SK-N-SH (cell line): ENCODE measurements at regions not wholly inside any gene's neighbourhood (a gene's known extent, or its start where the extent isn't known, plus 50 kb on each side); places are given as distances from the start of the nearest gene placed in this dataset.

Experiments used
- CTCF ChIA-PET: fragments of 300-600, 350-600 bp; formaldehyde crosslinking; extraction: SDS; loops from one replicate; lab custom pipeline; 2021; lab: Yijun Ruan, JAX
- POLR2A ChIA-PET: fragments of 350-600 bp; sonication (Branson Sonifier 250); formaldehyde crosslinking; extraction: SDS; loops from one replicate; lab custom pipeline; 2020; ENCODE audit warnings: antibody characterized with exemption, inconsistent platforms; lab: Yijun Ruan, JAX
- DNase-seq: peaks from one replicate; pipeline ENCODE4 v3.0.0; 2012
- H2AFZ ChIP-seq: fragments of 200-600 bp; sonication (generic); 2 replicates; pipeline ENCODE4 v1.8.1; 2016; ENCODE audit warnings: antibody characterized with exemption, mild to moderate bottlenecking, low read depth
- H3F3A ChIP-seq: fragments of 200-600 bp; sonication (generic); replicated peaks from 2 replicates; pipeline ENCODE3; 2016; ENCODE audit warnings: antibody characterized with exemption, mild to moderate bottlenecking; ENCODE audit not compliant: insufficient read depth
- H3K27ac ChIP-seq, 2 experiments: fragments of 200-500 bp in 1 of 2; fragments of 200-600 bp in 1 of 2; sonication (Bioruptor generic) in 1 of 2; sonication (generic), shearing (Covaris generic) in 1 of 2; 2 replicates each; pipeline versions ENCODE4 v1.5.1 to v1.6.1; 2014 to 2016; ENCODE audit warnings: low read depth in 2 of 2, inconsistent platforms in 1 of 2, low read length in 1 of 2, mild to moderate bottlenecking in 1 of 2, mixed read lengths in 1 of 2
- H3K27me3 ChIP-seq: fragments of 200-600 bp; sonication (generic), shearing (Covaris generic); 2 replicates; pipeline ENCODE4 v1.6.1; 2016; ENCODE audit warnings: mixed run types; ENCODE audit not compliant: insufficient read depth
- H3K36me3 ChIP-seq, 2 experiments: fragments of 200-500 bp in 1 of 2; fragments of 200-600 bp in 1 of 2; sonication (Bioruptor generic) in 1 of 2; sonication (generic) in 1 of 2; replicated peaks in 1 of 2; 2 replicates each; pipeline versions ENCODE3 to v1.5.1; 2014 to 2016; ENCODE audit warnings: low read length in 1 of 2, mild to moderate bottlenecking in 1 of 2; ENCODE audit not compliant: insufficient read depth in 2 of 2, control insufficient read depth in 1 of 2
- H3K4me1 ChIP-seq, 2 experiments: fragments of 200-500 bp in 1 of 2; fragments of 200-600 bp in 1 of 2; sonication (Bioruptor generic) in 1 of 2; sonication (generic), shearing (Covaris generic) in 1 of 2; 2 replicates each; pipeline versions ENCODE4 v1.5.1 to v1.6.1; 2014 to 2016; ENCODE audit warnings: low read depth in 1 of 2, low read length in 1 of 2, mixed run types in 1 of 2; ENCODE audit not compliant: insufficient read depth in 2 of 2, control insufficient read depth in 1 of 2
- H3K4me2 ChIP-seq: fragments of 200-600 bp; sonication (generic), shearing (Covaris generic); 2 replicates; pipeline ENCODE4 v1.6.1; 2017; ENCODE audit warnings: mixed run types
- H3K4me3 ChIP-seq, 2 experiments: fragments of 200-500 bp in 1 of 2; fragments of 200-600 bp in 1 of 2; sonication (Bioruptor generic) in 1 of 2; sonication (generic), shearing (Covaris generic) in 1 of 2; 2 replicates each; pipeline versions ENCODE4 v1.5.1 to v1.8.1; 2014 to 2016; ENCODE audit warnings: low read depth in 2 of 2, inconsistent platforms in 1 of 2, low read length in 1 of 2, mild to moderate bottlenecking in 1 of 2, mixed read lengths in 1 of 2, moderate library complexity in 1 of 2
- H3K79me2 ChIP-seq: fragments of 200-600 bp; sonication (generic); 2 replicates; pipeline ENCODE4 v1.8.1; 2017; ENCODE audit warnings: mild to moderate bottlenecking; ENCODE audit not compliant: insufficient read depth
- H3K9ac ChIP-seq: fragments of 200-600 bp; sonication (generic); 2 replicates; pipeline ENCODE4 v1.6.1; 2017; ENCODE audit warnings: mixed run types
- H3K9me2 ChIP-seq: fragments of 200-600 bp; sonication (generic); 2 replicates; pipeline ENCODE4 v1.6.1; 2017; ENCODE audit warnings: mixed run types
- H3K9me3 ChIP-seq: fragments of 200-600 bp; sonication (generic); 2 replicates; pipeline ENCODE4 v1.6.1; 2017; ENCODE audit warnings: mixed run types, mild to moderate bottlenecking, moderate library complexity
- H4K20me1 ChIP-seq: fragments of 200-600 bp; sonication (generic); 2 replicates; pipeline ENCODE4 v1.6.1; 2017; ENCODE audit warnings: mild to moderate bottlenecking, mixed run types; ENCODE audit not compliant: insufficient read depth
- CHD2 ChIP-seq: fragments of 150-350 bp; IDR thresholded peaks from 2 replicates; pipeline ENCODE4 v1.6.1; 2018; ENCODE audit warnings: low read length; ENCODE audit not compliant: partially characterized antibody
- EP300 ChIP-seq, 2 experiments: IDR thresholded peaks; 2 replicates each; pipeline versions ENCODE4 v1.4.0 to v1.6.1; 2012; ENCODE audit warnings: borderline replicate concordance in 1 of 2, low read depth in 1 of 2, low read length in 1 of 2
- EZH2phosphoT487 ChIP-seq: fragments of 200-600 bp; sonication (generic); IDR thresholded peaks from 2 replicates; pipeline ENCODE4 v1.6.1; 2017; ENCODE audit warnings: low read depth, mixed run types, mild to moderate bottlenecking, antibody characterized with exemption, moderate library complexity, borderline replicate concordance
- FOXJ3 ChIP-seq: sonication (generic); formaldehyde crosslinking; IDR thresholded peaks from 2 replicates; pipeline ENCODE4 v1.5.1; 2020; ENCODE audit warnings: mild to moderate bottlenecking, missing genetic modification reagents
- FOXM1 ChIP-seq: IDR thresholded peaks from 2 replicates; pipeline ENCODE4 v1.4.0; 2012; ENCODE audit warnings: low read depth, mild to moderate bottlenecking
- GABPA ChIP-seq: IDR thresholded peaks from 2 replicates; pipeline ENCODE4 v1.4.0; 2012; ENCODE audit warnings: low read depth, mild to moderate bottlenecking
- IRF3 ChIP-seq: fragments of 150-350 bp; IDR thresholded peaks from 2 replicates; pipeline ENCODE4 v1.6.1; 2016; ENCODE audit warnings: mild to moderate bottlenecking, low read depth, low read length
- MAX ChIP-seq: IDR thresholded peaks from 2 replicates; pipeline ENCODE4 v1.4.0; 2012; ENCODE audit warnings: low read depth
- MEF2A ChIP-seq: IDR thresholded peaks from 2 replicates; pipeline ENCODE4 v1.4.0; 2012; ENCODE audit warnings: low read depth, borderline replicate concordance
- MXI1 ChIP-seq: IDR thresholded peaks from 2 replicates; pipeline ENCODE4 v1.6.1; 2012; ENCODE audit warnings: mild to moderate bottlenecking, low read depth, low read length, improper control_type of control experiment
- PBX3 ChIP-seq: IDR thresholded peaks from 2 replicates; pipeline ENCODE4; 2012
- POLR2AphosphoS5 ChIP-seq: IDR thresholded peaks from 2 replicates; pipeline ENCODE4 v1.6.1; 2012; ENCODE audit warnings: low read depth, low read length
- RAD21 ChIP-seq: IDR thresholded peaks from 2 replicates; pipeline ENCODE4 v1.6.1; 2012; ENCODE audit warnings: mild to moderate bottlenecking, low read length
- REST ChIP-seq: IDR thresholded peaks from 2 replicates; pipeline ENCODE4 v1.6.1; 2012; ENCODE audit warnings: mild to moderate bottlenecking, low read depth, low read length, moderate library complexity
- RXRA ChIP-seq: IDR thresholded peaks from 2 replicates; pipeline ENCODE4 v1.4.0; 2012; ENCODE audit warnings: low read depth, mild to moderate bottlenecking, borderline replicate concordance
- SIN3A ChIP-seq: IDR thresholded peaks from 2 replicates; pipeline ENCODE4 v1.6.1; 2012; ENCODE audit warnings: low read depth, mild to moderate bottlenecking, low read length, moderate library complexity, borderline replicate concordance
- SMC3 ChIP-seq: IDR thresholded peaks from 2 replicates; pipeline ENCODE4 v1.6.1; 2012; ENCODE audit warnings: low read depth, low read length, improper control_type of control experiment
- TAF1 ChIP-seq: IDR thresholded peaks from 2 replicates; pipeline ENCODE4 v1.6.1; 2012; ENCODE audit warnings: low read depth, mild to moderate bottlenecking, low read length, moderate library complexity, borderline replicate concordance
- TEAD4 ChIP-seq: IDR thresholded peaks from 2 replicates; pipeline ENCODE4 v1.4.0; 2012; ENCODE audit warnings: mild to moderate bottlenecking, borderline replicate concordance; ENCODE audit not compliant: insufficient read depth
- USF1 ChIP-seq: IDR thresholded peaks from 2 replicates; pipeline ENCODE4 v1.4.0; 2012; ENCODE audit warnings: low read depth, borderline replicate concordance
- USF2 ChIP-seq: fragments of 150-350 bp; IDR thresholded peaks from 2 replicates; pipeline ENCODE4 v1.6.1; 2017; ENCODE audit warnings: antibody characterized with exemption, low read length, low read depth, borderline replicate concordance
- YY1 ChIP-seq: IDR thresholded peaks from 2 replicates; pipeline ENCODE4 v1.4.0; 2012; ENCODE audit warnings: low read depth, mild to moderate bottlenecking

GRCh38 chr1:218823291-218823900, 350.3 kb upstream of the LYPLAL1 start (continued):
- TF ChIP-seq USF1 (no peak), FOXM1 (0 out of 2 replicates have a peak, but pooled peaks have one; percentile 20), POLR2AphosphoS5 (peak; percentile 24; the same call in 1 of the 2 replicates), USF2 (no peak), GABPA (no peak), RAD21 (no peak), EP300 (IDR thresholded peaks at IDR 0.05; ENCODE audit: borderline replicate concordance in 1 of 2, low read depth in 1 of 2, low read length in 1 of 2) (peak in 1 of 2 experiments; percentile 35; a peak in 1 of 4 replicates), MXI1 (no peak), EZH2phosphoT487 (no peak), TAF1 (no peak)

- no peak overlapping the region for H3K27ac ChIP-seq
- H2AFZ ChIP-seq, result no peak overlapping the region
- TF ChIP-seq SIN3A (no peak), EZH2phosphoT487 (no peak), MXI1 (no peak), CHD2 (no peak), YY1 (no peak), SMC3 (no peak), TEAD4 (no peak), MEF2A (no peak), RXRA (no peak), EP300 (IDR thresholded peaks at IDR 0.05; ENCODE audit: borderline replicate concordance in 1 of 2, low read depth in 1 of 2, low read length in 1 of 2) (no peak), FOXJ3 (no peak), GABPA (no peak), REST (no peak), MAX (no peak), IRF3 (no peak), USF2 (no peak), PBX3 (no peak)
- no peaks in the 10 kb centered on the region; a peak in 1 of 4 replicates for H3K4me1 ChIP-seq
- no peaks in the 10 kb centered on the region for H3F3A ChIP-seq
- H4K20me1 ChIP-seq, result no peaks in the 10 kb centered on the region
- ChIA-PET CTCF (no interaction called here), POLR2A (no interaction called here)
- H3K9me2 ChIP-seq, result no peaks in the 10 kb centered on the region
- H3K9ac ChIP-seq, result no peak overlapping the region
- H3K9me3 ChIP-seq, result no peaks in the 10 kb centered on the region
- no peak overlapping the region for H3K4me2 ChIP-seq
- no peaks in the 10 kb centered on the region for H3K36me3 ChIP-seq
- no peak overlapping the region for H3K4me3 ChIP-seq
- H3K27me3 ChIP-seq, result no peaks in the 10 kb centered on the region
- no peaks in the 10 kb centered on the region for H3K79me2 ChIP-seq
- DNase-seq, result no peak
Observed at GRCh38 chr1:218827486-218827885, 346.2 kb upstream of the LYPLAL1 start.
